MM.1S (cell line): ENCODE measurements at regions not wholly inside any gene's neighbourhood (a gene's known extent, or its start where the extent isn't known, plus 50 kb on each side); places are given as distances from the start of the nearest gene placed in this dataset.

Experiments used
- CTCF ChIP-seq: fragments of 300-600 bp; sonication (generic); IDR thresholded peaks from 2 replicates; pipeline ENCODE4 v1.5.1; 2016; ENCODE audit warnings: antibody characterized with exemption, low read length, mixed read lengths
- EZH2 ChIP-seq: fragments of 300-600 bp; sonication (generic); optimal IDR thresholded peaks from 2 replicates; pipeline ENCODE3; 2017; ENCODE audit warnings: low read depth, mild to moderate bottlenecking, antibody characterized with exemption, low read length, mixed read lengths
- EZH2phosphoT487 ChIP-seq: fragments of 300-600 bp; sonication (generic); IDR thresholded peaks from 2 replicates; pipeline ENCODE4 v1.6.1; 2018; ENCODE audit warnings: antibody characterized with exemption, low read length

- no peak for TF ChIP-seq CTCF
- TF ChIP-seq EZH2: no peak
- TF ChIP-seq EZH2phosphoT487: no peak
Observed at GRCh38 chrX:20538974-20539373, 272.3 kb upstream of the RPS6KA3 start.
